ENCODE measurements at regions not wholly inside any gene's neighbourhood (a gene's known extent, or its start where the extent isn't known, plus 50 kb on each side); places are given as distances from the start of the nearest gene placed in this dataset.
"Not testable (repeated sequence)": the region's sequence is repeated elsewhere in the genome, so short reads cannot be mapped to it uniquely, and the experiment has no call there.

- TF ChIP-seq, protein P1, sequence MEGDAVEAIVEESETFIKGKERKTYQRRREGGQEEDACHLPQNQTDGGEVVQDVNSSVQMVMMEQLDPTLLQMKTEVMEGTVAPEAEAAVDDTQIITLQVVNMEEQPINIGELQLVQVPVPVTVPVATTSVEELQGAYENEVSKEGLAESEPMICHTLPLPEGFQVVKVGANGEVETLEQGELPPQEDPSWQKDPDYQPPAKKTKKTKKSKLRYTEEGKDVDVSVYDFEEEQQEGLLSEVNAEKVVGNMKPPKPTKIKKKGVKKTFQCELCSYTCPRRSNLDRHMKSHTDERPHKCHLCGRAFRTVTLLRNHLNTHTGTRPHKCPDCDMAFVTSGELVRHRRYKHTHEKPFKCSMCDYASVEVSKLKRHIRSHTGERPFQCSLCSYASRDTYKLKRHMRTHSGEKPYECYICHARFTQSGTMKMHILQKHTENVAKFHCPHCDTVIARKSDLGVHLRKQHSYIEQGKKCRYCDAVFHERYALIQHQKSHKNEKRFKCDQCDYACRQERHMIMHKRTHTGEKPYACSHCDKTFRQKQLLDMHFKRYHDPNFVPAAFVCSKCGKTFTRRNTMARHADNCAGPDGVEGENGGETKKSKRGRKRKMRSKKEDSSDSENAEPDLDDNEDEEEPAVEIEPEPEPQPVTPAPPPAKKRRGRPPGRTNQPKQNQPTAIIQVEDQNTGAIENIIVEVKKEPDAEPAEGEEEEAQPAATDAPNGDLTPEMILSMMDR (IDR thresholded peaks at IDR 0.05), result no peak
- Histone ChIP-seq H3K9me3 (ENCODE audit: control insufficient read depth, low read length) (no peaks in the 10 kb centered on the region), H3K4me1 (no peaks in the 10 kb centered on the region), H3K4me3 (ENCODE audit: low read depth, low read length) (no peak overlapping the region), H3K9ac (no peak overlapping the region), H3K4me2 (ENCODE audit: low read length) (no peak overlapping the region), H3K36me3 (ENCODE audit: control insufficient read depth, insufficient read depth, low read length) (no peaks in the 10 kb centered on the region), H3K79me2 (no peaks in the 10 kb centered on the region), H3K27ac (no peak overlapping the region), H2AFZ (no peak overlapping the region), H3K27me3 (ENCODE audit: control insufficient read depth, insufficient read depth, low read length) (no peaks in the 10 kb centered on the region)
These were observed 70.6 kb upstream of the CAPRIN1 start for GRCh38 chr11:33980897-33981296.

- Histone ChIP-seq H3K4me2 (ENCODE audit: low read length) (no peak overlapping the region), H3K36me3 (ENCODE audit: control insufficient read depth, insufficient read depth, low read length) (no peaks in the 10 kb centered on the region), H3K4me3 (ENCODE audit: low read depth, low read length) (no peak overlapping the region), H3K27ac (no peak overlapping the region), H3K9ac (no peak overlapping the region), H3K9me3 (ENCODE audit: control insufficient read depth, low read length) (no peaks in the 10 kb centered on the region), H3K27me3 (ENCODE audit: control insufficient read depth, insufficient read depth, low read length) (no peaks in the 10 kb centered on the region), H3K79me2 (no peaks in the 10 kb centered on the region), H2AFZ (no peak overlapping the region), H3K4me1 (no peaks in the 10 kb centered on the region)
- TF ChIP-seq, protein P1 (IDR thresholded peaks at IDR 0.05), result no peak
These were observed 73.2 kb upstream of the CAPRIN1 start for GRCh38 chr11:33978376-33978775.

DNA sequence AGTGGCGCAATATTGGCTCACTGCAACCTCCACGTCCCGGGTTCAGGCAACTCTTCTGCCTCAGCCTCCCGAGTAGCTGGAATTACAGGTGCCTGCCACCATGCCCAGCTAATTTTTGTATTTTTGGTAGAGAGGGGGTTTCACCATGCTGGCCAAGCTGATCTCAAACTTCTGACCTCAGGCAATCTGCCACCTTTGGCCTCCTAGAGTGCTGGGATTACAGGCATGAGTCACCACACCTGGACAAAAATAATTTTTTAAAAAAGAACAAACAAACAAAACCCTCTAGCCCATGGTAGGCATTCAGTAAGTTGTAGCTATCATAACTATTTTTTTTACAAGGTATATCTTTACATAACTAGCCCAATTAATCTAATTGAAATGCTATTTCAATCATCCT, 73.9 kb upstream of the CAPRIN1 start:
- H3K36me3 ChIP-seq (ENCODE audit: control insufficient read depth, insufficient read depth, low read length), result no peaks in the 10 kb centered on the region

DNA sequence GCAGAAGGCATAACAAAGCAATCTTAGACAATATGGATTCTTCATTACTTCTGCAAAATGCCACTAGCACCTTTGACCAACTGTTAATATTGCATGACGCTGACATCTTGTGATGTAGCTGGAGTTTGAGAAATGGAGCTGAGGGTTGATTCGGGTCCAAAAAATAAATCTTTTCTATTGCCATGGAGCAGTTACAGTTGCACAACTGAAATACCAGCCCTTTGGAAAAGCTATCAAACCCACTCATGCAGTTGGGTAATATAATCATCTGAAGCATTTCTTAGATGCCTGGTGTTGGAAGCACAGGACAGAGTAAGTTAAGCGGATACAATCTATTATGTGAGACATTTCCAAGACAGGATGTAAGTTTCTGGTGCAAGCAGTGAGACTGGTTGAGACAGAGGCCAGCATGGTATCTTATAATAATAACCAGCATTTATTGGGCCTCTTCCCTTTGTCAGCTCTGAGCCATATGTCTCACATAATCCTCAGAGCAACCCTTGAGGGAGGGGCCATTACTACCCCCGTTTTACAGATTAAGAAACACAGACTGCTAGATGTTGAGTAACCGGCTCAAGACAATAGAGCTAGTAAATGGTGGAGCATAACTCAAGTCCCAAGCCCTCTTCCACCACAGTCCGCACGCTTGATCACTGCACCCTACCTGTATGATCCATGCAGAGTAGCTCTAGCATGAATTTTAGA, 74.9 kb upstream of the CAPRIN1 start:
- H3K9me3 ChIP-seq (ENCODE audit: control insufficient read depth, low read length), result no peaks in the 10 kb centered on the region
- H3K36me3 ChIP-seq (ENCODE audit: control insufficient read depth, insufficient read depth, low read length), result no peaks in the 10 kb centered on the region
- no peaks in the 10 kb centered on the region for H3K79me2 ChIP-seq
- H3K4me3 ChIP-seq (ENCODE audit: low read depth, low read length), result no peak overlapping the region
- no peak overlapping the region for H3K27ac ChIP-seq
- TF ChIP-seq, protein P1 (IDR thresholded peaks at IDR 0.05), result no peak
- H3K4me1 ChIP-seq, result no peaks in the 10 kb centered on the region
- no peak overlapping the region for H3K9ac ChIP-seq
- H3K4me2 ChIP-seq (ENCODE audit: low read length), result no peak overlapping the region
- H3K27me3 ChIP-seq (ENCODE audit: control insufficient read depth, insufficient read depth, low read length), result no peaks in the 10 kb centered on the region
- no peak overlapping the region for H2AFZ ChIP-seq

More for the DNA sequence above, 73.9 kb upstream of the CAPRIN1 start:
- Histone ChIP-seq H3K9ac (no peak overlapping the region), H3K27me3 (ENCODE audit: control insufficient read depth, insufficient read depth, low read length) (no peaks in the 10 kb centered on the region), H3K4me2 (ENCODE audit: low read length) (no peak overlapping the region), H3K4me1 (no peaks in the 10 kb centered on the region), H3K9me3 (ENCODE audit: control insufficient read depth, low read length) (no peaks in the 10 kb centered on the region), H3K79me2 (no peaks in the 10 kb centered on the region), H3K4me3 (ENCODE audit: low read depth, low read length) (no peak overlapping the region), H2AFZ (no peak overlapping the region), H3K27ac (no peak overlapping the region)
- TF ChIP-seq, protein P1 (IDR thresholded peaks at IDR 0.05), result no peak

DNA sequence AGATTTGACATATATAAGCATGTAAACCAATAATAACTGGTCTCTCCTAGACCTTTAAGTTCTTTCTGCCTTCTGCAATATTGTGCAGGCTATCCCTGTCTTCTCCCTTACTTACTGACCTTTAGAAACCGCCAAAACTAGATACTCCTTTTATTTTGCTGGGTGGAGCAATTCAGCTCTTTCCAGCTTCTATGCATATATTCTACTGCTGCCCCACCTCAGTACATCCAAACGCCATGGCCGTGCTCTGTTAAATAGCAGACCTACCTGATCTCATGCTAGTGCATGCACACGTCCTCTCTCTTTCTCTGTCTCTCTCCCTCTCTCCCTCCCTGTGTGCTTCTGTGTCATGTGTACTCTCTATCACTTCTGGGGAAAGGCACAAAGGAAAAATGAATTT, 76.7 kb upstream of the CAPRIN1 start:
- no peaks in the 10 kb centered on the region for H3K36me3 ChIP-seq (ENCODE audit: control insufficient read depth, insufficient read depth, low read length)
- no peaks in the 10 kb centered on the region for H3K27me3 ChIP-seq (ENCODE audit: control insufficient read depth, insufficient read depth, low read length)
- H3K27ac ChIP-seq, result no peak overlapping the region
- H3K4me2 ChIP-seq (ENCODE audit: low read length), result no peak overlapping the region
- no peak overlapping the region for H3K9ac ChIP-seq
- TF ChIP-seq, protein P1 (IDR thresholded peaks at IDR 0.05), result no peak
- no peaks in the 10 kb centered on the region for H3K9me3 ChIP-seq (ENCODE audit: control insufficient read depth, low read length)
- H3K4me1 ChIP-seq, result no peaks in the 10 kb centered on the region
- no peak overlapping the region for H2AFZ ChIP-seq
- no peak overlapping the region for H3K4me3 ChIP-seq (ENCODE audit: low read depth, low read length)
- no peaks in the 10 kb centered on the region for H3K79me2 ChIP-seq

GRCh38 chr11:33971530-33971929, 79.7 kb upstream of the LMO2 start:
- not testable (repeated sequence) for H3K36me3 ChIP-seq (ENCODE audit: control insufficient read depth, insufficient read depth, low read length); H3K27ac ChIP-seq; H3K9ac ChIP-seq; H3K4me1 ChIP-seq; H2AFZ ChIP-seq; H3K27me3 ChIP-seq (ENCODE audit: control insufficient read depth, insufficient read depth, low read length); H3K9me3 ChIP-seq (ENCODE audit: control insufficient read depth, low read length); H3K4me2 ChIP-seq (ENCODE audit: low read length); H3K4me3 ChIP-seq (ENCODE audit: low read depth, low read length); H3K79me2 ChIP-seq

Measured in parathyroid adenoma (tissue), 2 donors.